Mesothelial cell of epicardium (in vitro differentiated cells): ENCODE measurements at regions not wholly inside any gene's neighbourhood (a gene's known extent, or its start where the extent isn't known, plus 50 kb on each side); places are given as distances from the start of the nearest gene placed in this dataset.

Experiments
- DNase-seq, 2 experiments: peaks; one replicate each; pipeline ENCODE4 v3.0.0; 2021; ENCODE audit warnings: low spot score in 2 of 2; ENCODE audit not compliant: unreplicated experiment in 2 of 2
- H3K27ac Mint-ChIP-seq: 2 replicates; pipeline ENCODE4 v1.8.0; 2021; ENCODE audit warnings: mixed read lengths
- H3K27me3 Mint-ChIP-seq: 2 replicates; pipeline ENCODE4 v1.8.0; 2021; ENCODE audit warnings: low read depth, mixed read lengths
- H3K36me3 Mint-ChIP-seq: 2 replicates; pipeline ENCODE4 v1.8.0; 2021; ENCODE audit warnings: mixed read lengths
- H3K4me1 Mint-ChIP-seq: 2 replicates; pipeline ENCODE4 v1.8.0; 2021; ENCODE audit warnings: mixed read lengths
- H3K4me3 Mint-ChIP-seq: 2 replicates; pipeline ENCODE4 v1.8.0; 2021; ENCODE audit warnings: mild to moderate bottlenecking, moderate library complexity, mixed read lengths
- H3K9me3 Mint-ChIP-seq: 2 replicates; pipeline ENCODE4 v1.8.0; 2021; ENCODE audit warnings: mixed read lengths
- TF ChIP-seq, protein P1 (sequence below): fragments of 200-600 bp; sonication (generic); IDR thresholded peaks from one replicate; pipeline ENCODE4 v1.5.0; 2021; ENCODE audit warnings: antibody characterized with exemption; ENCODE audit not compliant: unreplicated experiment

DNA sequence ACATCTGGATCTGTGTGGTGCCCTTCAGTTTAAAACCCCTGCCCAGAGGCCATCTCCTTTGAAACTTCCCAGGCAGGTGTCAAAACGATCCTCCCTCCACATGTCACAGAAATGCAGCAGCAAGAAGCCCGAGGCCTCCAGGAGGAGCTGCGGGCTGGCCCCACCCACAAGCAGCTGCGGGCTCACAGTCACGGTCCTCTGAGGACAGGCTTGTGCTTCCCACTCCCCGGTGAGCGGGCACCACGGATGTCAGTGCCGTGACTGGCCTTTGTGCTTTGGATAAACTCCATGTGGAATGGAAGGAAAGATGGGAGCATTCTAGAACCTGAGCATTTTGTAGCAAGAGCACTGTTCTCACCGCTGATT, 65.8 kb downstream of the SIK1 start:
- peak overlapping the region; percentile 85 for H3K27ac Mint-ChIP-seq
- H3K4me3 Mint-ChIP-seq, result peak overlapping the region; percentile 3
- no peaks in the 10 kb centered on the region for H3K27me3 Mint-ChIP-seq
- TF ChIP-seq, protein P1, sequence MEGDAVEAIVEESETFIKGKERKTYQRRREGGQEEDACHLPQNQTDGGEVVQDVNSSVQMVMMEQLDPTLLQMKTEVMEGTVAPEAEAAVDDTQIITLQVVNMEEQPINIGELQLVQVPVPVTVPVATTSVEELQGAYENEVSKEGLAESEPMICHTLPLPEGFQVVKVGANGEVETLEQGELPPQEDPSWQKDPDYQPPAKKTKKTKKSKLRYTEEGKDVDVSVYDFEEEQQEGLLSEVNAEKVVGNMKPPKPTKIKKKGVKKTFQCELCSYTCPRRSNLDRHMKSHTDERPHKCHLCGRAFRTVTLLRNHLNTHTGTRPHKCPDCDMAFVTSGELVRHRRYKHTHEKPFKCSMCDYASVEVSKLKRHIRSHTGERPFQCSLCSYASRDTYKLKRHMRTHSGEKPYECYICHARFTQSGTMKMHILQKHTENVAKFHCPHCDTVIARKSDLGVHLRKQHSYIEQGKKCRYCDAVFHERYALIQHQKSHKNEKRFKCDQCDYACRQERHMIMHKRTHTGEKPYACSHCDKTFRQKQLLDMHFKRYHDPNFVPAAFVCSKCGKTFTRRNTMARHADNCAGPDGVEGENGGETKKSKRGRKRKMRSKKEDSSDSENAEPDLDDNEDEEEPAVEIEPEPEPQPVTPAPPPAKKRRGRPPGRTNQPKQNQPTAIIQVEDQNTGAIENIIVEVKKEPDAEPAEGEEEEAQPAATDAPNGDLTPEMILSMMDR, result no peak
- no peak for DNase-seq
- H3K9me3 Mint-ChIP-seq, result no peaks in the 10 kb centered on the region
- no peaks in the 10 kb centered on the region for H3K36me3 Mint-ChIP-seq
- peaks cover 44% of the 10 kb centered on the region for H3K4me1 Mint-ChIP-seq

DNA sequence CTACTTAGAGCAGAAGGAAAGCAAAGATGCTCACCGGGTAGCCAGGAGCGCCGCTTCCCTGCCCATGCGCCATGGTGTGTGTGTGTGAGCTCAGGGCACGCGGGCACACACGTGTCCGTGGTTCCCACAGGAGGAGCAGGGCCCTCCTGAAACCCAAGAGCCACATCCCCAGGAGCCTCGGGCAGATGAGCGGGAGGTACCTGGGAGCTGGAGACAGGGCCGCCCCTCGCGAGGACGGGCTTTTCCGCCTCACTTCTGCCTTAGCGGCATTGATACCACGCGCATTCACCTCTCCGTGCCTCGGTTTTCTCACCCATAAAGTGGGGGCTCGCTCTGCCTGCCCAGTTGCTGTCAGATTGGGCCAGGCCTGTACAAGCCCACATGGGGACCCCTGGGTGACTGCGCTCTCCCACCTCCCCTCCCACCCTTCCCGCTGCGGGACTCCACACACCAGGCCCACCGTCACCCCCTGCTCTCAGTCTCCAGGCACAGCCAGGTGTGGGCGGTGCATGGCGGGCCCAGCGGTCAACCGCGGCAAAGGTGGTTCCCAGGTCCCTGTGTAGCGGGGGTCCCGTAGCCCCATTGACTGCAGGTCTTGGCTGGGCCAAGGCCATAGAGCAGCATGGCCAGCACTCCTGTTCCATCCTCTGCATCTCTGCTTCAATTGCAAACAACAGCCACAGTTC, 66.3 kb downstream of the SIK1 start:
- TF ChIP-seq, protein P1, result no peak
- Mint-ChIP-seq H3K9me3 (no peaks in the 10 kb centered on the region), H3K27ac (peak overlapping the region; percentile 85), H3K4me3 (no peak overlapping the region), H3K36me3 (no peaks in the 10 kb centered on the region), H3K27me3 (no peaks in the 10 kb centered on the region), H3K4me1 (peaks cover 40% of the 10 kb centered on the region)
- DNase-seq, result no peak

DNA sequence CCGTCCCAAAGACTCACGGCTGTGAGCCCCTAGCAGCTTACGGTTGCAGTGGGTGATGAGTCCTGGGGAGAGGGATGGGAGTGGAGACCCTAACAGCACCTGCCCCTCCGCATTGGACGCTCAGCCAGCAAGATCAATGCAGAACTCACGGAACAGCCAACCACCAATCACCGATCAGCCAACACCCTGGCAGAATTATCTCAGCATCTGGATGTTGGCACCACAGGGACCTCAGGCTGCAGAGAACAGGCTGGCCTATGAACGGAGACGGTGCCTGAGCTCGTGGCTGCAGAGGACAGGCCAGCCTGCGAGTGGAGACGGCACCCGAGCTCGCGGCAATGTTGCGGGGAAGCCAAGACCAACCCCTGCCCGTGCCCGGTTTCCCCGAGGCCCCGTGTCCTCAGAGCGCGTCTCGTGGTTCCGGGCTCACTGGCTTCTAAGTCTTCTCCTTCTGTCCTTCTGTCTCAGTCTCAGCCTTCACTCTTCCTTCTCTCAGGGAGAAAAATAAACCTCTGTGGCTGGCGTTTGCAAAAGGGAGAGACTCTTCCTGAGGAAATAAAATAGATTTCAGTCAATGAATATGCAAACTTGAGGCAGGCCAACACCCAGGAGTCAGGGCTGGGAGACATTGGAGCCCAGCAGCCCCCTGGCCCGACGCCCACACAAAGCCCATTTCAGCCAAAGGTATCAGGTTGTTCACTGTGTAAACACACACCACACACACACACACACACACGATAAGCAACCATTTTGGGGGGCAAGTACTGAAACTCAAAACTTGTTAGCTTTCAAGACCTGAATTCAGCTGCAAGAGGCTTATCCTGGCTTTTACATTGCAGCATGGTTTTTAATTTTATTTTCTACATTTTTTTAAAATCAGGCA, 67.8 kb downstream of the SIK1 start:
- no peaks in the 10 kb centered on the region for H3K9me3 Mint-ChIP-seq
- TF ChIP-seq, protein P1, result no peak
- H3K36me3 Mint-ChIP-seq, result no peaks in the 10 kb centered on the region
- H3K27me3 Mint-ChIP-seq, result no peaks in the 10 kb centered on the region
- H3K4me3 Mint-ChIP-seq, result no peak overlapping the region
- H3K4me1 Mint-ChIP-seq, result peaks cover 32% of the 10 kb centered on the region
- H3K27ac Mint-ChIP-seq, result no peak overlapping the region
- DNase-seq, result no peak

DNA sequence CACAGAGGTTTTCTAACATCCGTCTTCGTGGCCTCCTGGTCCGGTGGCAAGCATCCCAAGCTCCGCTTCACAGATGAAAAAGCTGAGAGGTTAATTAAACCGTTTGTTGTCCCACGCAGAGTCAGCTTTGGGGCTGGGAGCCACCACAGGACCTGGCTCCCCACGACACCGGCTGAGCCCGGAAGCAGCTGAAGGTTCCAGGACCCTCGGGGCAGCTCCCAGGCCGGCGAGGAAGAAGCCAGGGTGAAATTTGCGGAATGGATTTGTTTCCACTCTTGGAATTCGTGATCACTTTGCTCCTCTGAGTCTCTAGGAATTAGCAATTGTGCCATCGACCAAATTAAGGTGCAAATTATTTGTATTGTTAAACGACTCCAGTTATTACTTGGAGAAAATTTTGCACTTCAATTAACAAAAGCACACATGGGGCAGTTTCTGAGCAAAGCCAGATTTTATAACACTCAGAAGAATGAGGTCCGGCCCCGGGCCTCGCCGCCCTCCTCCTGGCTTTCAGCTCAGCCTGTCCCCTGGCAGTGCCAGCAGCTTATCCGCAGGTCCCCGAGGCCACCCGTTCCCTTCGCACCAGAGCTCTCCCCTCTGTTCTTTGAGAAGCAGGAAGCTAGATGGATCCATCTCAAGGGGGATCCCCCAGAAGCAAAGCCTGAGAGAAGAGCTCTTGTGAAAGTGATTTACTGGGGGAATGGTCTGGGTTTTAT, 69.1 kb downstream of the SIK1 start:
- no peaks in the 10 kb centered on the region for H3K36me3 Mint-ChIP-seq

DNA sequence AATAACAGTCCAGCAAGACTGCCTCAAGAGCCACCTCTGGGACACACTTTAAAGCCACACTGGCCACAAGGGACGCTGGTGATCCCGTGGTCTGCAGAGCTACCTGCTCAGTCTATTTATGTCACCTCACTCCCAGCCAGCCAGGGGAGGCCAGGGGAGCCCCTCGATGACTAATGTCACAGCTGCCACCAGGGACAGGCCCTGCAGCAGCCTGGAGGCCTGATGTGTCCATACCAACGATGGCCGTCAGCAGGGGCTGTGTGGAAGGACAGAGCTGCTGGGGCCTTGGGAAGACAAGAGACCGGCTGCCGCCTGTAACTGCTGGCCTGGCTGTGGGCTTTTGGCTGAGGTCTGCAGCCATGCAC, 71.0 kb downstream of the SIK1 start:
- H3K4me3 Mint-ChIP-seq, result no peak overlapping the region
- H3K9me3 Mint-ChIP-seq, result no peaks in the 10 kb centered on the region
- DNase-seq, result no peak
- TF ChIP-seq, protein P1, result no peak
- H3K27ac Mint-ChIP-seq, result no peak overlapping the region
- H3K27me3 Mint-ChIP-seq, result no peaks in the 10 kb centered on the region
- peaks cover 26% of the 10 kb centered on the region for H3K4me1 Mint-ChIP-seq
- no peaks in the 10 kb centered on the region for H3K36me3 Mint-ChIP-seq

More for the DNA sequence above, 69.1 kb downstream of the SIK1 start:
- Mint-ChIP-seq H3K4me3 (no peak overlapping the region), H3K4me1 (peaks cover 32% of the 10 kb centered on the region), H3K27ac (peak overlapping the region; percentile 9), H3K9me3 (no peaks in the 10 kb centered on the region), H3K27me3 (no peaks in the 10 kb centered on the region)
- DNase-seq, result no peak
- TF ChIP-seq, protein P1, result no peak
